CD8-positive, alpha-beta memory T cell (primary cell): ENCODE measurements at regions not wholly inside any gene's neighbourhood (a gene's known extent, or its start where the extent isn't known, plus 50 kb on each side); places are given as distances from the start of the nearest gene placed in this dataset.
"Not testable (repeated sequence)": the region's sequence is repeated elsewhere in the genome, so short reads cannot be mapped to it uniquely, and the experiment has no call there.

Source experiments
- CTCF ChIA-PET: fragments of 350-600 bp; sonication (Branson Sonifier 250); formaldehyde crosslinking; loops from one replicate; lab custom pipeline; 2021; ENCODE audit warnings: antibody characterized with exemption; lab: Charles Lee
- POLR2A ChIA-PET: fragments of 350-600 bp; sonication (Branson Sonifier 250); formaldehyde crosslinking; loops from one replicate; lab custom pipeline; 2021; ENCODE audit warnings: antibody characterized with exemption; lab: Charles Lee
- DNase-seq, 5 donors: peaks; one replicate each; pipeline versions ENCODE4 v3.0.0 to v3.0.0-alpha.2; 2020 to 2022; ENCODE audit warnings: mixed read lengths in 1 of 5
- H3K27ac ChIP-seq: one replicate; pipeline ENCODE4 v1.7.0; 2013; ENCODE audit warnings: low read depth, mild to moderate bottlenecking, low read length, moderate library complexity
- H3K27me3 ChIP-seq: 2 replicates; pipeline ENCODE4 v1.7.0; 2013; ENCODE audit warnings: low read length, mild to moderate bottlenecking; ENCODE audit not compliant: insufficient read depth, poor library complexity, severe bottlenecking
- H3K36me3 ChIP-seq: 2 replicates; pipeline ENCODE4 v1.7.0; 2013; ENCODE audit warnings: mild to moderate bottlenecking, low read length, moderate library complexity; ENCODE audit not compliant: insufficient read depth
- H3K4me1 ChIP-seq: 2 replicates; pipeline ENCODE4 v1.7.0; 2013; ENCODE audit warnings: mild to moderate bottlenecking, low read length, moderate library complexity; ENCODE audit not compliant: insufficient read depth
- H3K4me3 ChIP-seq: 2 replicates; pipeline ENCODE4 v1.7.0; 2013; ENCODE audit warnings: mild to moderate bottlenecking, low read length
- H3K9me3 ChIP-seq: 2 replicates; pipeline ENCODE4 v1.7.0; 2013; ENCODE audit warnings: mild to moderate bottlenecking, low read length
- H3K27ac Mint-ChIP-seq, 8 donors: one replicate each; pipeline ENCODE4 v1.8.0; 2020 to 2021; ENCODE audit warnings: mixed read lengths in 8 of 8, mild to moderate bottlenecking in 6 of 8, inconsistent platforms in 3 of 8, moderate library complexity in 3 of 8
- H3K27me3 Mint-ChIP-seq, 2 donors: one replicate each; pipeline ENCODE4 v1.8.0; 2020 to 2021; ENCODE audit warnings: mixed read lengths in 2 of 2, mild to moderate bottlenecking in 1 of 2, moderate library complexity in 1 of 2
- H3K36me3 Mint-ChIP-seq, 3 donors: one replicate each; pipeline ENCODE4 v1.8.0; 2020 to 2021; ENCODE audit warnings: mixed read lengths in 3 of 3, inconsistent platforms in 1 of 3, mild to moderate bottlenecking in 1 of 3
- H3K4me1 Mint-ChIP-seq, 3 donors: one replicate each; pipeline ENCODE4 v1.8.0; 2020 to 2021; ENCODE audit warnings: mixed read lengths in 3 of 3, inconsistent platforms in 1 of 3, mild to moderate bottlenecking in 1 of 3
- H3K4me3 Mint-ChIP-seq, 7 donors: one replicate each; pipeline ENCODE4 v1.8.0; 2020 to 2021; ENCODE audit warnings: mixed read lengths in 7 of 7, mild to moderate bottlenecking in 6 of 7, moderate library complexity in 4 of 7, inconsistent platforms in 2 of 7
- H3K9me3 Mint-ChIP-seq, 5 donors: one replicate each; pipeline ENCODE4 v1.8.0; 2020 to 2022; ENCODE audit warnings: mixed read lengths in 5 of 5, mild to moderate bottlenecking in 3 of 5, moderate library complexity in 2 of 5, inconsistent platforms in 1 of 5

DNA sequence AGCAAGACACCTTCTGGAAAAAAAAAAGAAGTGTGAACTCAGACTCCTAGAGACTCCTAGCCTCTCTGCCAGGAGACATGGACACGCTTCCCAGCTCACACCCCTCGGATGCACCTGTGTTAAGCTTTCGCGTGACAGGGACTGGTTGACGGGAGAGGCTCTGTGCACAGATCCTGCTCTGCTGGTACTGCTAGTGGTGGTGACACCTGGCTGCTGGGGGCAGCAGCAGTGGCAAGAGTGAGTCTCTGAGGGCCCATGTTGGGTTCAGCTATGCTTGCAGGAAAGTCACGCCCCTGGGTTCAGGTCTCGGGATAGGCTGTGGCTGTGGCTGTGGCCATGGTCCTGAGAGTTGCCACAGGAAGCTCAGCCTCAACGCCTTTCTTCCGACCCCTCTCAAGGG is 81.1 kb downstream of the XRCC2 start:
- H3K4me3 ChIP-seq: no peak overlapping the region
- H3K4me3 Mint-ChIP-seq: no peak overlapping the region
- H3K9me3 ChIP-seq: no peaks in the 10 kb centered on the region
- H3K4me1 ChIP-seq: no peaks in the 10 kb centered on the region
- H3K27me3 Mint-ChIP-seq: peaks cover 2 to 13% of the 10 kb centered on the region in 2 donors
- no peaks in the 10 kb centered on the region for H3K36me3 ChIP-seq
- CTCF ChIA-PET: interaction anchor here (1.0 kb wide), 1 partner anchor 137 kb away, joined by 3 read pairs; no protein-coding TSS in a partner anchor
- no peak overlapping the region for H3K27ac ChIP-seq
- POLR2A ChIA-PET: no interaction called here
- no peaks in the 10 kb centered on the region for H3K9me3 Mint-ChIP-seq
- no peak for DNase-seq
- no peak overlapping the region for H3K27ac Mint-ChIP-seq
- no peaks in the 10 kb centered on the region for H3K4me1 Mint-ChIP-seq
- H3K27me3 ChIP-seq: no peaks in the 10 kb centered on the region
- no peaks in the 10 kb centered on the region for H3K36me3 Mint-ChIP-seq

DNA sequence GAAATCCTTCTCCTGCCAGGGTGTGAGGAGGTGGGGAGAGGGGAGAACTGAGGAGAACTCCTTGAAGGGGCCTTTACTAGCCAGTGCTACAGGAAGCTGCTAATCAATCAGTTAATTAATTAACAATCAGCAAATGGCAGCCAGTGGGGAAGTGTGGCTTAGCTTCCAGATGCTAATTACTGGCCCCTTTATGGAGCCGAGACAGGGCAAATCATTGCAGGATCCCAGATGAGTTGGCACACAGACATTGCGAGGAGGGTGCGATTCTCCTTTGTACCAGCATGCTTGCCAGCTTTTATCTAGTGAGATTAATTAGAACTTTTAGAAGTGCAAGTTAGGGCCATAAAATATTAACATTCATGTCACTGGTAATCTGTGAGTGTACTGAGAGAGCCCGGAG is 84.0 kb downstream of the XRCC2 start:
- ChIA-PET CTCF (no interaction called here), POLR2A (no interaction called here)
- no peaks in the 10 kb centered on the region for H3K4me1 ChIP-seq
- no peak overlapping the region for H3K27ac ChIP-seq
- peaks cover 0 to 4% of the 10 kb centered on the region in 2 donors for H3K27me3 Mint-ChIP-seq
- no peaks in the 10 kb centered on the region for H3K36me3 Mint-ChIP-seq
- H3K9me3 ChIP-seq: no peaks in the 10 kb centered on the region
- no peaks in the 10 kb centered on the region for H3K36me3 ChIP-seq
- H3K4me3 Mint-ChIP-seq: no peak overlapping the region
- H3K27me3 ChIP-seq: no peaks in the 10 kb centered on the region
- no peaks in the 10 kb centered on the region for H3K9me3 Mint-ChIP-seq
- no peak for DNase-seq
- no peaks in the 10 kb centered on the region for H3K4me1 Mint-ChIP-seq
- no peak overlapping the region for H3K27ac Mint-ChIP-seq
- H3K4me3 ChIP-seq: no peak overlapping the region

DNA sequence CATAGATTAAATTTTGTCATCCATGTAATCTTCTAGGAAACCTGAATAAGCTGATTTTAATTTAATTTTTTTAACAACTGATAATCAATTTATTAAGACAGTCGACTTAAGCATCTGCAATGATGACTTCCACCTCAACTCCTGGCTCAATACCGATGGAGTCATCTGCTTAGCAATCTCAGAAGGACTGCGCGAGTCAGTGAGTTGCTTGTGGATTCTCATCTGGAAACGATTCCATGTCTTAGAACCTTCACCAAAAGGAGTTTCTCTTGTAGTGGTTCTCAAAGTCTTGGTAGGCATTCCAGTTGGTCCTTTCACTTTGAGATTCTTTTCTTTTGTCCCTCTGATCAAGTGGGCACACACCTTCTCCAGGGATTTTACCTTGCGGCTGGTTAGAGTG is 85.5 kb downstream of the XRCC2 start:
- ChIA-PET POLR2A (interaction anchor here (0.7 kb wide), 1 partner anchor 19 kb away, joined by 3 read pairs; no protein-coding TSS in a partner anchor), CTCF (no interaction called here)
- Histone ChIP-seq H3K27ac (no peak overlapping the region), H3K9me3 (no peaks in the 10 kb centered on the region), H3K27me3 (no peaks in the 10 kb centered on the region), H3K4me1 (no peaks in the 10 kb centered on the region), H3K36me3 (no peaks in the 10 kb centered on the region), H3K4me3 (no peak overlapping the region)
- no peak overlapping the region for H3K27ac Mint-ChIP-seq
- H3K4me3 Mint-ChIP-seq: no peak overlapping the region
- no peaks in the 10 kb centered on the region for H3K36me3 Mint-ChIP-seq
- no peaks in the 10 kb centered on the region for H3K4me1 Mint-ChIP-seq
- DNase-seq: no peak
- no peaks in the 10 kb centered on the region for H3K9me3 Mint-ChIP-seq
- peaks cover 0 to 2% of the 10 kb centered on the region in 2 donors for H3K27me3 Mint-ChIP-seq

DNA sequence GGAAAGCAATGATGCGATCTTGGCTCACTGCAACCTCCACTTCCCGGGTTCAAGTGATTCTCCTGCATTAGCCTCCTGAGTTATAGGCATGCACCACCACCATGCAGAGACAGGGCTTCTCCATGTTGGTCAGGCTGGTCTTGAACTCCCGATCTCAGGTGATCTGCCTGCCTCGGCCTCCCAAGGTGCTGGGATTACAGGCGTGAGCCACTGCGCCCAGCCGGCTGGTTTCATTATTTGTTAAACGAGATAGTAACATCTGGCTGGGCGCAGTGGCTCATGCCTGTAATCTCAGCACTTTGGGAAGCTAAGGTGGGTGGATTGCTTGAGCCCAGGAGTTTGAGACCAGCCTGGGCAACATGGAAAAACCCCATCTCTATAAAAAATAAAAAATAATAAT is 86.1 kb downstream of the XRCC2 start:
- not testable (repeated sequence) for DNase-seq

DNA sequence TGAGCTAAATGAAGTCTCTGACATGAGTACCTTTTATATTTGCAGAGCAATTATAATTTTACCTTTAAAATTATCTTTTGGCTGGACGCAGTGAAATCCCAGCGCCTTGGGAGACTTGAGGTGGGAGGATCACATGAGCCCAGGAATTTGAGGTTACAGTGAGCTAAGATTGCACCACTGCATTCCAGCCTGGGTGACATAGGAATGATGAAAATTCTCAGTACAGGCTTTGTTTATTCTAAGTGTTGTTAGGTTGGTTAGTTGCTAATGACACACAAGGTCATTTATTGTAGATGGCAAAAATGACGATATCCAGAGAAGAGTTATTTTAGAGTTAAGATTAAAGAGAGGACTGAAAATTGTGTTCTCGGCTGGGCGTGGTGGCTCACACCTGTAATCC is 87.6 kb downstream of the XRCC2 start:
- no peaks in the 10 kb centered on the region for H3K36me3 ChIP-seq
- Mint-ChIP-seq H3K27ac (peak overlapping the region in 1 of 8 donors; percentile 83), H3K4me1 (no peaks in the 10 kb centered on the region), H3K9me3 (no peaks in the 10 kb centered on the region), H3K36me3 (no peaks in the 10 kb centered on the region), H3K27me3 (no peaks in the 10 kb centered on the region), H3K4me3 (no peak overlapping the region)
- POLR2A ChIA-PET: no interaction called here
- H3K27ac ChIP-seq: no peak overlapping the region
- no peaks in the 10 kb centered on the region for H3K27me3 ChIP-seq
- CTCF ChIA-PET: no interaction called here
- DNase-seq: no peak
- H3K4me1 ChIP-seq: no peaks in the 10 kb centered on the region
- no peaks in the 10 kb centered on the region for H3K9me3 ChIP-seq
- H3K4me3 ChIP-seq: no peak overlapping the region

More for the DNA sequence above, 86.1 kb downstream of the XRCC2 start:
- H3K4me3 ChIP-seq, H3K36me3 ChIP-seq, H3K36me3 Mint-ChIP-seq, H3K9me3 ChIP-seq, H3K27ac ChIP-seq, H3K4me1 Mint-ChIP-seq, CTCF ChIA-PET, H3K27me3 ChIP-seq, H3K9me3 Mint-ChIP-seq, H3K27me3 Mint-ChIP-seq, H3K4me1 ChIP-seq, H3K27ac Mint-ChIP-seq, H3K4me3 Mint-ChIP-seq: not testable (repeated sequence)
- POLR2A ChIA-PET: interaction anchor here (0.7 kb wide), 1 partner anchor 19 kb away, joined by 3 read pairs; no protein-coding TSS in a partner anchor

DNA sequence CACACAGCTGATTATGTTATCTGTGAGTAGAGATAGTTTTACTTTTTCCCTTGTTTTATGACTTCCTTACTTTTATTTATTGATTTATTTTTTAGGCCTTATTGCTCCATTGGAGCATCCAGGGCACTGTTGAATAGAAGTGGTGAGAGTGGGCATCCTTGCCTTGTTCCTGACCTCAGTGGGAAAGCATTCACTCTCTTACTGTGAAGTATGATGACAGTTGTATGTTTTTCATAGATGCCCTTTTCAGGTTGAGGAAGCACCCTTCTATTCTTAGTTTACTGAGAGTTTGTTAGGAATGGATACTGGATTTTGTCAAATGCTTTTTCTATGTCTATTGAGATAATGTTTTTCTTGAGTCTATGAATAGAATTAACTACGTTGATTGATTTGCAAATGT is 88.6 kb downstream of the XRCC2 start:
- Mint-ChIP-seq H3K27me3 (no peaks in the 10 kb centered on the region), H3K36me3 (no peaks in the 10 kb centered on the region), H3K9me3 (no peaks in the 10 kb centered on the region), H3K27ac (no peak overlapping the region), H3K4me3 (no peak overlapping the region), H3K4me1 (no peaks in the 10 kb centered on the region)
- Histone ChIP-seq H3K27ac (no peak overlapping the region), H3K27me3 (no peaks in the 10 kb centered on the region), H3K9me3 (no peaks in the 10 kb centered on the region), H3K36me3 (no peaks in the 10 kb centered on the region), H3K4me1 (no peaks in the 10 kb centered on the region), H3K4me3 (no peak overlapping the region)
- no peak for DNase-seq
- POLR2A ChIA-PET: no interaction called here
- CTCF ChIA-PET: no interaction called here

DNA sequence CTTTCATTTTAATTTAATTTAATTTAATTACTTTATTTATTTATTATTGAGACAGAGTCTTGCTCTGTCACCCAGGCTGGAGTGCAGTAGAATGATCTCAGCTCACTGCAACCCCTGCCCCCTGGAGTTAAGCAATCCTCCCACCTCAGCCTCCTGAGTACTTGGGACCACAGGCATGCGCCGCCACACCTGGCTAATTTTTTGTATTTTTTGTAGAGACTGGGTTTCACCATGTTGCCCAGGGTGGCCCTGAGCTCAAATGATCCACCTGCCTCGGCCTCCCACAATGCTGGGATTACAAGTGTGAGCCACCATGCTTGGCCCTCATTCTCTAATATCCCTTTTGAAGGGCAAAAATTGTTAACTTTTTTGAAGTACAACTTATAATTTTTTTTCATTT is 92.9 kb downstream of the XRCC2 start:
- ChIA-PET POLR2A (interaction anchor here (0.6 kb wide), 1 partner anchor 213 kb away, joined by 3 read pairs; no protein-coding TSS in a partner anchor), CTCF (no interaction called here)
- peaks cover 4% of the 10 kb centered on the region for H3K27me3 ChIP-seq
- H3K4me1 ChIP-seq: no peaks in the 10 kb centered on the region
- no peak overlapping the region for H3K4me3 Mint-ChIP-seq
- no peaks in the 10 kb centered on the region for H3K9me3 Mint-ChIP-seq
- H3K4me1 Mint-ChIP-seq: no peaks in the 10 kb centered on the region
- H3K36me3 Mint-ChIP-seq: no peaks in the 10 kb centered on the region
- no peak for DNase-seq
- peaks cover 0 to 3% of the 10 kb centered on the region in 2 donors for H3K27me3 Mint-ChIP-seq
- H3K36me3 ChIP-seq: no peaks in the 10 kb centered on the region
- no peak overlapping the region for H3K4me3 ChIP-seq
- H3K27ac ChIP-seq: no peak overlapping the region
- H3K27ac Mint-ChIP-seq: no peak overlapping the region
- no peaks in the 10 kb centered on the region for H3K9me3 ChIP-seq

DNA sequence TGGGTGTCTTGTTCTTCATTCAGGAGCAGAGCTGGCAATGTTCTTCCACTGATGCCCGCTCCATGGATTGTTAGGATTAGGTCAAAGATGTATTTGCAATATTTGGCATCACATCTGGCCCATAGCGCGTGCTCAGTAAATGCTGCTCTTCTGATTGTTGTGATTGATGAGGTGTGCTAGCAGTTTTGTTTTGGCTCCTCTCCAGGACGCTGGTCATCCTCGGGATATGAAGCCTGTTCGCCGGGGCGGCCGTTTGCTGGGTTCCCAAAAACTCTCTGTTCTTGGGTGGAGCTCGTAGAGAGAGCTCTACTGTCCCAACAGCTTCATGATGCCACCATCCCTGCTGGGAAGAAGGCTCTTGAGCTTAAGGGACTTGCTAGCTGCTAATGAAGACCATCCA is 96.9 kb downstream of the XRCC2 start:
- Histone ChIP-seq H3K4me1 (no peaks in the 10 kb centered on the region), H3K4me3 (no peak overlapping the region), H3K27ac (no peak overlapping the region), H3K36me3 (no peaks in the 10 kb centered on the region), H3K9me3 (no peaks in the 10 kb centered on the region), H3K27me3 (peaks cover 4% of the 10 kb centered on the region)
- no peak for DNase-seq
- peaks cover 0 to 3% (median 0%) of the 10 kb centered on the region in 5 donors for H3K9me3 Mint-ChIP-seq
- H3K36me3 Mint-ChIP-seq: no peaks in the 10 kb centered on the region
- CTCF ChIA-PET: no interaction called here
- no peak overlapping the region for H3K27ac Mint-ChIP-seq
- POLR2A ChIA-PET: no interaction called here
- H3K4me3 Mint-ChIP-seq: no peak overlapping the region
- no peaks in the 10 kb centered on the region for H3K4me1 Mint-ChIP-seq
- H3K27me3 Mint-ChIP-seq: peaks cover 0 to 3% of the 10 kb centered on the region in 2 donors

DNA sequence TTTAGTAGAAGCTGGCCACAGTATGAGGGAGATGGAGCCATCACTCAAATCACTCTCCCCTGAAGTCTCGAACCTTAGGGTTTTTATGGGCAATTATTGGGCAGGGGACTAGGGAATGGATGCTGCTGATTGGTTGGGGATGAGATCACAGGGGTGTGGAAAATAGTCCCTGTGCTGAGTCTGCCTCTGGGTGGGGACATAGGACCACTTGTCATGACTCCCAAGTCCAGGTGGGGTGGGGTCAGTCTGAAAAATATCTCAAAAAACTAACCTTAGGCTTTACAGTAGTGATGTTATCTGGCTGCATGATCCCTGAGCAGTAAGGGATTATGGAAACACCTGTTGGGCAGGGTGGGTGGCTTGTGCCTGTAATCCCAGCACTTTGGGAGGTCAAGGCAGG is 98.6 kb downstream of the XRCC2 start:
- no peak overlapping the region for H3K4me3 Mint-ChIP-seq
- Histone ChIP-seq H3K36me3 (no peaks in the 10 kb centered on the region), H3K4me3 (no peak overlapping the region), H3K27me3 (peaks cover 4% of the 10 kb centered on the region), H3K27ac (no peak overlapping the region), H3K9me3 (no peaks in the 10 kb centered on the region), H3K4me1 (no peaks in the 10 kb centered on the region)
- H3K27me3 Mint-ChIP-seq: peaks cover 1 to 5% of the 10 kb centered on the region in 2 donors
- ChIA-PET POLR2A (no interaction called here), CTCF (no interaction called here)
- H3K36me3 Mint-ChIP-seq: no peaks in the 10 kb centered on the region
- H3K9me3 Mint-ChIP-seq: peaks cover 0 to 3% (median 0%) of the 10 kb centered on the region in 5 donors
- peak overlapping the region in 1 of 8 donors; percentile 64 for H3K27ac Mint-ChIP-seq
- no peak for DNase-seq
- no peaks in the 10 kb centered on the region for H3K4me1 Mint-ChIP-seq
